ENCODE measurements at regions not wholly inside any gene's neighbourhood (a gene's known extent, or its start where the extent isn't known, plus 50 kb on each side); places are given as distances from the start of the nearest gene placed in this dataset.

GRCh38 chr4:41405464-41406112, 132.4 kb upstream of the LIMCH1 start:
- intact Hi-C loops (cut with DNase I) = no loop called here
- TF ChIP-seq POLR2A (IDR thresholded peaks at IDR 0.05) (no peak), CTCF (IDR thresholded peaks at IDR 0.05) (no peak)
- 63 to 70% methylated on average over 4 of the region's 4 CpGs for WGBS, 2 donors

GRCh38 chr4:41406113-41406516, 131.8 kb upstream of the LIMCH1 start:
- Histone ChIP-seq H3K27me3 (no peaks in the 10 kb centered on the region), H3K27ac (no peak overlapping the region), H3K4me3 (no peak overlapping the region), H3K4me1 (no peaks in the 10 kb centered on the region), H3K36me3 (no peaks in the 10 kb centered on the region), H3K9me3 (no peaks in the 10 kb centered on the region)
- 69 to 100% methylated on average over 1 of the region's 1 CpG for WGBS, 2 donors
- TF ChIP-seq CTCF (IDR thresholded peaks at IDR 0.05) (no peak), POLR2A (IDR thresholded peaks at IDR 0.05) (no peak)
- DNase-seq = no peak
- intact Hi-C loops (cut with DNase I) = no loop called here

More at GRCh38 chr4:41405464-41406112, 132.4 kb upstream of the LIMCH1 start:
- no peak overlapping the region for H3K4me3 ChIP-seq
- no peak for DNase-seq
- no peak overlapping the region for H3K27ac ChIP-seq
- H3K27me3 ChIP-seq = no peaks in the 10 kb centered on the region
- H3K9me3 ChIP-seq = no peaks in the 10 kb centered on the region
- no peaks in the 10 kb centered on the region for H3K36me3 ChIP-seq
- H3K4me1 ChIP-seq = no peaks in the 10 kb centered on the region

- Histone ChIP-seq H3K36me3 (no peaks in the 10 kb centered on the region), H3K4me3 (no peak overlapping the region), H3K27me3 (no peaks in the 10 kb centered on the region), H3K27ac (no peak overlapping the region), H3K9me3 (no peaks in the 10 kb centered on the region), H3K4me1 (no peaks in the 10 kb centered on the region)
- no peak for DNase-seq
- TF ChIP-seq CTCF (IDR thresholded peaks at IDR 0.05) (no peak), POLR2A (IDR thresholded peaks at IDR 0.05) (no peak)
- WGBS, 2 donors = 38 to 65% methylated on average over 1 of the region's 1 CpG
- intact Hi-C loops (cut with DNase I) = no loop called here
These were observed 129.8 kb upstream of the LIMCH1 start for GRCh38 chr4:41408150-41408549.

GRCh38 chr4:41408859-41409593, 128.9 kb upstream of the LIMCH1 start:
- Histone ChIP-seq H3K9me3 (no peaks in the 10 kb centered on the region), H3K27ac (no peak overlapping the region), H3K4me3 (no peak overlapping the region), H3K36me3 (no peaks in the 10 kb centered on the region), H3K27me3 (no peaks in the 10 kb centered on the region), H3K4me1 (peaks cover 0 to 9% (median 0%) of the 10 kb centered on the region in 3 donors)
- WGBS, 2 donors = 61 to 66% methylated on average over 4 of the region's 4 CpGs
- intact Hi-C loops (cut with DNase I) = no loop called here
- TF ChIP-seq CTCF (IDR thresholded peaks at IDR 0.05) = no peak
- no peak for TF ChIP-seq POLR2A (IDR thresholded peaks at IDR 0.05)
- no peak for DNase-seq

GRCh38 chr4:41409594-41409895, 128.4 kb upstream of the LIMCH1 start:
- no peak for TF ChIP-seq CTCF (IDR thresholded peaks at IDR 0.05)
- no peak for TF ChIP-seq POLR2A (IDR thresholded peaks at IDR 0.05)
- Histone ChIP-seq H3K36me3 (no peaks in the 10 kb centered on the region), H3K27me3 (no peaks in the 10 kb centered on the region), H3K4me3 (no peak overlapping the region), H3K9me3 (no peaks in the 10 kb centered on the region), H3K27ac (no peak overlapping the region), H3K4me1 (peaks cover 0 to 10% (median 0%) of the 10 kb centered on the region in 3 donors)
- intact Hi-C loops (cut with DNase I) = no loop called here
- DNase-seq = no peak
- WGBS, 2 donors = 80 to 95% methylated on average over 2 of the region's 2 CpGs

Measured in esophagus squamous epithelium (tissue), 5 donors.